Activated T-cell treated with anti-CD3 and anti-CD28 coated beads for 24 hours (primary cell): ENCODE measurements at regions not wholly inside any gene's neighbourhood (a gene's known extent, or its start where the extent isn't known, plus 50 kb on each side); places are given as distances from the start of the nearest gene placed in this dataset.
"Not testable (repeated sequence)": the region's sequence is repeated elsewhere in the genome, so short reads cannot be mapped to it uniquely, and the experiment has no call there.

Experiments
- DNase-seq: peaks from one replicate; pipeline ENCODE4 v3.0.0-alpha.2; 2020; ENCODE audit warnings: low read depth

DNA sequence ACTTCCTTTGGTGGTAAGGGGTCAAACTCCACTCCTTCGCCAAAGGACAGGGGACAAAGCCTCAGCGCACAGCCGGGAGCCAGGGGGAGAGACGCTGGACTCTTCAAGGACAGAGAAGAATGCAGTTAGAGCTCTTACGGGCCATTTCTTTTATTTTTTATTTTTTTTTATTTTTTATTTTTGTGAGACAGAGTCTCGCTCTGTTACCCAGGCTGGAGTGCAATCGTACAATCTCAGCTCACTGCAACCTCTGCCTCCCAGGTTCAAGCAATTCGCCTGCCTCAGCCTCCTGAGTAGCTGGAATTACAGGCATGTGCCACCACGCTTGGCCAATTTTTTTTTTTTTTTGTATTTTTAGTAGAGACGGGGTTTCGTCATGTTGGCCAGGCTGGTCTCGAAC lies 93.2 kb upstream of the RPH3AL start, which contains the start of gene RFLNB:
TSS of gene RFLNB (minus strand) at position 101 of the 400 bp plus-strand sequence.
- DNase-seq = not testable (repeated sequence)

DNA sequence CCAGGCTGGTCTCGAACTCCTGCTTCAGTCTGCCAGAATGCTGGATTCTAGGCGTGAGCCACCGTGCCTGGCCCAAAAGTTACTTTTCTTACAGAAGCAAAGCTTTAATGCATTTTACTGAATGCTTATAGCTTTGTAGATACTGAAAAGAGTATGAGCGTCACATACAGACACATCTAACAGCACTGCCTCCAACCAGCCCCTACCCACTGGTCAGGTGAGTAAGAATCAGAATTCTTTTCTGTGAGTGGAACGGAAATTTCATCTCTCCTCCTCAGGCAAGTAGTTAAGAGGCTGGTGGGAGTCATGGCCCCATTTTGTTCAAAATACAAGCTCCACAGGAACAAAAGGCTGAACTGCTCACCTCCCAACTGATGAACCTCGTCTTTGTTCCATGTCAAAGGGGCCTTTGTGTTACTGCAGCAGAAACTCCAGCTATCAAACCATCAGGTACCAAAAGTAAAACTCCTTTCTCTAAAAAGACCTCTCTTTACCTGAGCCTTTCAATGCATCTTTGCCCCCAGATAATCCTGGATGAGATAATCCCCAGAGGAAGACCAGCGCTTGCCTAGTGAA lies 92.4 kb upstream of the RPH3AL start:
- DNase-seq = no peak

DNA sequence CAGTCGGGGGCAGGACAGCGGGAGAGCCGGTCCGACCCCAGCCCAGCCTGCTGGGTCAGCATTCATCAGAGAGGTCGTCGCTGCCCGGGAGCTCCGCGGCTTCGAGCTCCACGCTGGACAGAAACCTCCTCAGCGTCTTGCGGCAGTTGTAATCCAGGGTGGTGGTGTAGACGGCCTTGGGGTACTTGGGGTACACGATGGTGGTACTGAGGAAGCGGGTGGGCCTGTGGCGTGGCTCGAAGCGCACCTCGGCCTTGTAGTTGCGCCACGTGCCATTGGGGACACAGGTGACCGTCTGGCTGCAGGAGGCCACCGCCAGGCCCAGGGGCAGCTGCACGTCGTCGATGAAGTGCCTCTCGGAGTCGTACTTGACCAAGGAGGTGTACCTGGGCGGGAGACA lies 90.5 kb upstream of the RPH3AL start:
- DNase-seq = no peak

DNA sequence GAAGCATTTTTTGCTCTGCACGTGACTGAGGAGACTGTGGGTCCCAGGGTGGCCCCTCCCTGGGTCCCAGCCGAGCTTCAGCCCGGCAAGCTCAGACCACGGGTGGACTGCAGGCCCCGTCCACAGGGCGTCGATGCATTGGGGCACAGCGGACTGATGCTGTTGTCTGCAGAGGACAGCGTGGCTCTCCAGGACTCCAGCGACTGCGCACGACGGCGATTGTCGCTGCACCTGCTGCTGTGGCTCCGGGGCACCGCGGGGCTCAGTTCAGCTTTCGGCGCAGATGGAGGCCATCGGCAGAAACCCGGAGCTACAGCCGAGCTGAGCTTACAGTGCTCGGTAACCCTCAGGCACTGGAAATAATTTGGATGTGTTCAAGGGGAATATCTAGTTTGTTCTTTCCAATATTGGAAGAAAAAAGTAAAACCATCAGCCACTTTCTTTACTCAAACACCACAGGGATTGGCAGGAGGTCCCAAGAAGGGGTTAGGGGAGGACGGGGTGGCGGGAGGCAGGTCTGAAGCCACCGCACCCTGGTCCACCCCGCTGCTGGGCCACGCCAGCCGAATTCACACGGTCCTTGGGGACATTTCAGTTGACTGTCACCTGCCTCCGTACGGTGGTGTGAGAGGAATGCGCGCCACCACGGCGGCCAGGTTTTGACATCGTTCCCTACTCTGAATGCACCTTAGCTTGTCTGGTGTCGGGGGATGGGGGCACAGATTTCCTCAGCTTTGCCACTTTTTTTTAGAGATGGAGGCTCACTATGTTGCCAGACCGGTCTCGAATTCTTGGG lies 88.7 kb upstream of the RPH3AL start:
- DNase-seq = no peak

DNA sequence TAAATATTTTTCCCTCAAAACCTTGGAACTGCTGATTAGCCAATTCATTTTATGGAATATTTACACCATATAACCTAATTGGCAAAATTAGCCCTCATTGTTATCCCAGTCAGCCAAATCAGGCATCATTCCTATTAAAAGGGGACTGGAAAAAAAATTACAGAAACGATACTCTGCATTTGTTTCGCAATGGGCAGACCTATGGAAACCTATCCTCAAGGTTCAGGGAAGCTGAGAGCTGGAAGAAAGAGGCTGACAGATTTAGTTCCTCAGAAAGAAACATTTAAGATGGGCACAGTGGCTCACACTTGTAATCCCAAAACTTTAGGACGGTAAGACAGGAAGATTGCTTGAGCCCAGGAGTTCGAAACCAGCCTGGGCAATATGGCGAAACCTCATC lies 85.6 kb upstream of the RPH3AL start:
- DNase-seq = no peak

DNA sequence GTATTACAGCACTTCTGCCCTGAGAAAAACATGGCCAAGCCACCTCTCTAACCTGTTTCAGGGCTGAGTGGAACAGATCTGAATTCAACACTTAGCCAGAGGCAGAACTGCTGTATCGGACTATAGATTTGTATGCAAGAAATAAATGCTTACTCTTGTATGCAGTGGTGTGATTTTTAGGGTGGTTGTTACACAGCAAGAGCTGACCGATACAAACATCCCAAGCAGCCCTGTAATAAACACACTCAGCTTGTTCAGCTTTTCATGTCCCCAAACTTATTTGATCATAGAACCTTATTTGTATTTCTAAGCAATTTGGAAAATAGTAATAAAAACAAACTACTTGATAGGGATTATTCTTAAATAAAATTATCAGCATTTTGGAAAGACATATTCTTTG lies 84.9 kb upstream of the RPH3AL start:
- DNase-seq = no peak

DNA sequence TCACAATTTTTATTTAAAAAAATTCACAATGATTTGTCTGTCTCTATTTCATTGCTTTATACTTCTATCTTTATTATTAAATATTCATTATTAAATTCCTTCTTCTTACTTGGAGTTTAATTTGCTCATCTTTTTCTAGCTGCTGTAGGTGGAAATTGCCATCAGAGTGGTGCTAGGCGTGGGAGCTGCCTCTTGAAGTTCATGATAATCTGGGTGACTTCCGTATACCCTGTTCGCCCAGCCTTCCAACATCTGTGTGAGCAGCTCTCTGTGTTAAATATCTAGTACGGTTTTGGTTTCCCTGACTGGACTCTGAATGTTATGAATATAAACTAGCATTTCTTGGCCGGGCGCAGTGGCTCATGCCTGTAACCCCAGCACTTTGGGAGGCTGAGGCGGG lies 84.0 kb upstream of the RPH3AL start:
- no peak for DNase-seq

DNA sequence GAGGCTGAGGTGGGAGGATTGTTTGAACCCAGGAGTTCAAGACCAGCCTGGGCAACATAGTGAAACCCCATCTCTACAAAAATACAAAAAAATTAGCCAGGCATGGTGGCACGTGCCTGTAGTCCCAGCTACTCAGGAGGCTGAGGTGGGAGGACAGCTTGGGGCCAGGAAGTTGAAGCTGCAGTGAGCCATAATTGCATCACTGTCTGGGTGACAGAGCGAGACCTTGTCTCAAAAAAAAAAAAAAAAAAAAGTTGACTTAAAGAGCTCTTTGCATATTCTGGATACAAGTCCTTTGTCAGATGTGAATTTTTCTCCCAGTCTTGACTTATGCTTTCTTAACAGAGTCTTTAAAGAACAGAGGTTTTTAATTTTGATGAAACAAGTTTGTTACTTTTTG lies 79.9 kb upstream of the RPH3AL start:
- DNase-seq = not testable (repeated sequence)

DNA sequence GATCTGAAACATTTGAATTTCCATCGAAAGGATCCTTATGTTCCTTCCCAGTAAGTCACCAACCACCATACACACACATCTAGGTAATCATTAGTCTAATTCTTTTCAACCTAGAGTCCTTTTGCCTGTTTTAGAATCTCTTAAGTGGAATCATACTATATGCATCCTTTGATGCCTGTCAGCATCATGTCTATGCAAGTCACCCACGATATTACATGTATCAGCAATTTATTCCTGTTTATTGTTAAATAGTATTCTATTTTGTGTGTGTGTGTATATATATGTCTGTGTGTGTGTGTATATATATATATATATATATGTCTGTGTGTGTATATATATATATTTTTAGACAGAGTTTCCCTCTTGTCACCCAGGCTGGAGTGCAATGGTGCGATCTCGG lies 78.9 kb upstream of the RPH3AL start:
- no peak for DNase-seq

DNA sequence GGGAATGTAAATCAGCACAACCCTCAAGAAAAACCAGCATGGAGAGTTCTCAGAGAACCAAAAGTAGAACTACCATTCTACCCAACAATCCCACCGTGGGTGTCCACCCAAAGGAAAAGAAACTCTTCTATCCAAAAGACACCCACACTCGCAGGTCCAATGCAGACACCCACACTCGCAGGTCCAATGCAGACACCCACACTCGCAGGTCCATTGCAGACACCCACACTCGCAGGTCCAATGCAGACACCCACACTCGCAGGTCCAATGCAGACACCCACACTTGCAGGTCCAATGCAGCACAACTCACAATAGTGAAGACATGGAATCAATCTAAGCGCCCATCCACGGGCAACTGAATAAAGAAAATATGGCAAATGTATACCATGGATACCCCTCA lies 77.0 kb upstream of the RPH3AL start:
- DNase-seq = no peak

DNA sequence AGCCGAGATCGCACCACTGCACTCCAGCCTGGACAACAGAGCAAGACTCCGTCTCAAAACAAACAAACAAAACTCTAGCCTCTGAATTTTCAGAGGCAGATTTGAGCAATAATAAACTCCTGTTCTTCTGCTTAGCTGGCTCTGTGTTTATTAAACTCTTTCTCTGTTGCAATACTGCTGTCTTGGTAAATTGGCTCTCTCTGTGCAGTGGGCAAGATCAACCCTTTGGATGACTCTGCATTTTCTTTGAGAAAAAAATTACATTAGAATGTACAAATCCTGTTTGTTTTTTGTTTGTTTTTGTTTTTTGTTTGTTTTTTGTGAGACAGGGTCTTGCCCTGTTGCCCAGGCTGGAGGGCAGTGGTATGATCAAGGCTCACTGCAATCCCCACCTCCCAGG lies 75.8 kb upstream of the RPH3AL start:
- no peak for DNase-seq

DNA sequence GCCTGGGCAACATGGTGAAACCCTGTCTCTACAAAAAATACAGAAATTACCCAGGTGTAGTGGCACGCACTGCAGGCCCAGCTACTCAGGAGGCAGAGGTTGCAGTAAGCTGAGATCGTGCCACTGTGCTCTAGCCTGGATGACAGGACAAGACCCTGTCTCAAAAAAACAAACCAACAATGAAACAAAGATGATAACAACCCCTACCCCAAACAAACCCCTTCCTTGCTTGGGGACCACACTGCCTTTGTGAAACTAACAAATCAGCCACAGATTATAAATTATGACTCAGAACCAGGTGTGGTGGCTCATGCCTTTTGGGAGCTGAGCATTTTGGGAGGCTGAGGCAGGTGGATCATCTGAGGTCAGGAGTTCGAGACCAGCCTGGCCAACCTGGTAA lies 75.3 kb upstream of the RPH3AL start:
- DNase-seq = no peak

DNA sequence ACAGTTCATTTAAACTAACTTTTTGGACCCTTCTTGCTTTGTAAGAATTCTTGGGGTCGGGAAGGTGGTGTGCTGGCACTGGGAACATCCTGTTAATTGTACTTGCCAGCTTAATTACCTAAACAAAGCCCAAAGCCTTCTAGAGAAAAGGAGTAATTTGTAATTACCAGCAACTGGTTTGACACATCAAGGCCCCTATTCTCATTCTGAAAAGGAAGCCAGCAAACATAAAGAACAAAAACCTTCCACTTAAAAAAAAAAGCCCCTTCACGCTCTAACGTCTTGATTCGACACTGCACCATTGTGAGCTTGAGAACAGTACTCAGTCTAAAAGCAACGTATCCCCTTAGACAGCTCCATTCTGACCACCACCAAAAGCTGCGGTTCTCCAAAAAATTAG lies 74.7 kb upstream of the RPH3AL start:
- DNase-seq = no peak

DNA sequence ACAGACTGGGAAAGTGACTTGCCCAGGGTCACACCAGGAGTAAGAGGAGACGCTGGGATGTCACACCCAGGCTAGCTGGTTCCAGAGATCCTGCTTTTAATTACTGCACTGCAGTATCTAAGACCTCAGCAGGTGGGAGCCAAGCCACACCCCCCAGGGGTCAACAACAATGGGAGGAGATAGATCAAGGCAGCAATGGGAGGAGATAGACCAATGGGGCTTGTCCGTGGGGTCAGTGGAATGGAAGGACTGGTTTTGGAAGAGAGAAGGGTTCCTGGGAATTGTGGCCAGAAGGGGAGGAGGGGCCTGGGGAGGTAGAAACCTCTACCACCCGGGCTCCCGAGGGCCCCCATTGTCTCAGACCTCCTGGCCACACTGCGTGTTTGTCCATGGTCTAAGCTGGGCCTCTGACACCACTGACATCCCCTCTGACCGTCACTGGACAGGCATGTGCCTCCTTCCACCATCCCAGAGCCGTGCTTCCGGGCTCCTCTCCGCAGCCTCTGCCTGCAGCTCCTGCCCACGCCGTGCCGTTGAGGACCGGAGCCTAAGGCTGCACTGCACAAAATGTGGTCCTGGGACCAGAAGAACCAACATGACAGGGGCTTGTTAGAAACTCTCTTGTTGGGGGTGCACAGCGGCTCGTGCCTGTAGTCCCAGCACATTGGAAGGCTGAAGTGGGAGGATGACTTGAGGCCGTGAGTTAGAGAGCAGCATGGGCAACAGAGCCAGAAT lies 69.8 kb upstream of the RPH3AL start:
- no peak for DNase-seq

DNA sequence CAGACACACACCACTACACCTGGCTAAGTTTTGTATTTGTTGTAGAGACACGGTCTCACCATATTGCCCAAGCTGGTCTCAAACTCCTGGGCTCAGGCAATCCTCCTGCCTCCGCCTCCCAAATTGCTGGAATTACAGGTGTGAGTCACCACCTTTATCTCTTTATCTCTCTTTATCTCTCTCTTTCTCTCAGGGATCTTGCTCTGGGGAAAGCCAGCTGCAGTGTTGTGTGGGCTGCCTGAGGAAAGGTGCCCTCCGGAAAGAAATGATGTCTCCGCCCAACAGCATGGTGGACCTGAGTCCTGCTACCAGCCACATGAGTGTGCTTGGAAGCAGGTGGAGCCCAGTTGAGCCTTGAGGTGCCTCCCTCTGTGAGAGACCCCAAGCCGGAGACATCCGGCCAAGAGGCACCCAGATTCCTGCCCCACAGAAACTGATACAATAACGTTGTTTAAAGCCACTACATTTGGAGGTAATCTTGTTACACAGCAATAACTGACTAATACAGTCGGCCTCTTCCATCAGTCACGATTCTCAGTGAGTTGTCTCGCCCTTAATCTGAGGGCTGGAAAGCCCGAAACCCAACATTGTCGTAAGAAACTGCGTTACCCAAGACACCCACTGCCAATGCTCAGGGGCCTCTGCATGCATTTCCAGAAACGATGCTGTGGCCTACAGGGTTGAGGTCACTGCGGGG lies 68.0 kb upstream of the RPH3AL start:
- DNase-seq = no peak

DNA sequence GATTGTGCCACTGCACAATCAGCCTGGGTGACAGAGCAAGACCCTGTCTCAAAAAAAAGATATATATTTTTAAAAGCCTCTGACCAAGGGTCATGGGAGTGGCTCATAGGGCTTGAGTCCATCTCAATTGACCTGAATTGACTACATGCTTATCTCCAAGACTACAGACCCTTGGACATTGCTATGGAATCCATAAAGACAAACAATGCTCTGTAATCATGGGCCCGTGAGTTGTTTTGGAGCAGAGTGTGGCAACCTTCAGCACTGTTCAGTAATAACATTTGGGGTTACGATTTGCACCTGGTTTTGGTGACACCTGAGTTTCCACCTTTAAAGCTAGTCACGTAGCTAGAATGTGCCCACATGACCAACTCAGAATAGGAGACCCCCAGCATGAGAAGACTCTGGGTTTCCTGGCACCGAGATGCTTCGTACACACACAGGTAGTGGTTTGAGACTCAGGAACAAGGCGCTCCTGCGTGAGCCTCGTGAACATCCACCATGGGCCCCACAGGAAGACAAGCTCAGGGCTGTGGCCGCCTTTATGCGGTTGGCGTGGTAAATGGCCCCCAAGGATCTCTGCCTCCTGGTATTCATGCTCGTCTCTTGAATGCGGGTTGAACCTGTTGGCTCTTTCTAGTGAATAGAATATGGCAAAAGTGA lies 66.6 kb upstream of the RPH3AL start:
- no peak for DNase-seq

DNA sequence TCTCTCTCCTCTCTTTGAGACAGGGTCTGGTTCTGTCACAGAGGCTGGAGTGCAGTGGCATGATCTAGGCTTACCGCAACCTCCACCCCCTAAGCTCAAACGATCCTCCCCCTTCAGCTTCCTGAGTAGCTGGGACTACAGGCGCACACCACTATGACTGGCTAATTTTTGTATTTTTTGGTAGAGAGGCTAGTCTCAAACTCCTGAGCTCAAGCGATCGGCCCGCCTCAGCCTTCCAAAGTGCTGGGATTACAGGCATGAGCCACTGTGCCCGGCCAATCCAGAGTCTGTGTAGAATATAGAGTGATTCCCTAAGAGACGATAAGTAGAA lies 65.8 kb upstream of the RPH3AL start:
- no peak for DNase-seq

DNA sequence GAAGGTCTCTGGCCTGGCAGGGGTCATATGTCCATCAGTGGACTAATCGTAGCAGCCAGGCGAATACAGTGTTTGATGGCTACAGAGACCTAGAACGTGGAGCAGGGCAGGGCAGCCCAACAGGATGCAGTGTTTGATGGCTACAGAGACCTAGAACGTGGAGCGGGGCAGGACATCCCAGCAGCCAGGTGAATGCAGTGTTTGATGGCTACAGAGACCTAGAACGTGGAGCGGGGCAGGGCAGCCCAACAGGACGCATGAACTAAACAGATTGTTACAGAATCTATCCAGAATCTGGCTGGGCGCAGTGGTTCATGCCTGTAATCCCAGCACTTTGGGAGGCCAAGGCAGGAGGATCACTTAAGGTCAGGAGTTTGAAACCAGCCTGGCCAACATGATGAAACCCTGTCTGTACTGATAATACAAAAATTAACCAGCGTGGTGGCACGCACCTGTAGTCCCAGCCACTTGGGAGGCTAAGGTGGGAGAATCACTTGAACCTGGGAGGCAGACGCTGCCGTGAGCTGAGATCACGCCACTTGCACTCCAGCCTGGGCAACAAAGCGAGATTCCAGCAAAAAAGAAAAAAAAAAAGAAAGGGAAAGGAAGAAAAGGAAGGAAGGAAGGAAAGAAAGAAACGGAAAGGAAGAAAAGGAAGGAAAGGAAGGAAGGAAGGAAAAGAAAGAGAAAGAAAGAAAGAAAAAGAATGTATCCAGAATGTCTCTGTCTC lies 65.2 kb upstream of the RPH3AL start:
- no peak for DNase-seq

DNA sequence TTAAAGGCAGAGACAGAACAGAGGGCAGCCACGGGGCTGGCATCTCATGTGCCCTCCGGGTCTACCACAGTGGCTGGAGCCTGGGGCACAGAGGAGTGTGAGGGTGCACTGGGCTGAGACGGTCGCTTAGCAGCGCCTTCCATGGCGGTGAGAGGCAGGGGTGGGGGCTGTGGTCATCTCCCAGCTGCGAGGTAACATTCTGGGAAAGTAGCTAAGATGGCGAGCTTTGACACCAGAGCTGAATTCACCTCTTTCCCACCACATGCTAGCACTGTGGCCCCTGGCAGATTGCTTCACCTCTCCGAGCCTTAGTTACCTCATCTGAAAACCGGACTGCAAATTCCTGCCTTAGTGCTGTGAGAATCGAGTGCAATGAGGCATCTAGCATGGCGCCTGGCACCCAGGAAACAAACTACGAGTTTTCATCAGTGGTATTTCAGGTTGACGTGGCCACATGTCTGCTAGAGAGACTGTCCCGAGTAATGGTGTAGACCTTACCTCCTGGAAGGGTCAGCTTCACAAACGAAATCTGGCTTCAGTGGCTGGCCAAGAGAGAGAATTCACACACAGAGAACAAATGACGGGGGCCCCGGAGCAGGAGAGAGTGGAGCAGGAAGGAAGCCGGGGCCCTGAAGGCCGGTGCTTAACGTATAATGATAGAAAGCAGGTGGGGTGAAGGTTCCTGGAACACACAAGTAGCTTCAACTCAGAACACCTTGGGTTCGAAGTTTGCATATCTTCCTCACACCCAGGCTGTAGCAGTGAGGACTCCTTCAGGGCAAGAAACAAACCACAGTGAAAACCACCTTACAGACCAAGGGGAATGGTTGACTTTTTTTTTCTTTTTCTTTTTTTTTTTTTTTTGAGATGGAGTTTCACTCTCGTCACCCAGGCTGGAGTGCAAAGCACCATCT lies 63.9 kb upstream of the RPH3AL start:
- no peak for DNase-seq

DNA sequence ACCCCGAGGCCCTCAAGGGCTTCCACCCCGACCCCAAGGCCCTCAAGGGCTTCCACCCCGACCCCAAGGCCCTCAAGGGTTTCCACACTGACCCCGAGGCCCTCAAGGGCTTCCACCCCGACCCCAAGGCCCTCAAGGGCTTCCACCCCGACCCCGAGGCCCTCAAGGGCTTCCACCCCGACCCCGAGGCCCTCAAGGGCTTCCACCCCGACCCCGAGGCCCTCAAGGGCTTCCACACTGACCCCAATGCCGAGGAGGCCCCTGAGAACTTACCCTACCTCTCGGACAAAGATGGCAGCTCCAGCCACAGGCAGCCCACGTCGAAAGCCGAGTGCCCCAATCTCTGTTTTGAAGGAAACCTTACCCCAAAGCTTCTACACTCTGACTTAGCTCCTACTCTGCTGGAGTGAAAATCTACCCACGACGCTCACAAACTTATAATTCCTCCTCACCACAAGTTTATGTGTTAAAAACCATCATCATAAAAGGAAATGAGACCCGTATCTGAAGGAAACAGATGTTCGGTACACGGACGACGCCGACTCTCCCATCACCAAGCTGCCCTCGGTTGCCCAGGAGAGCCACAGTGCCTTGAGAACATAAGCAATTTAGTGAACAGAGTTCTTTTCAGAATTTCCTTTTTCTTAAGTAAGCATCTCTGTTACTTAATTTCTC lies 61.2 kb upstream of the RPH3AL start:
- no peak for DNase-seq
